Muscle of back (tissue), 3 donors: ENCODE measurements at regions not wholly inside any gene's neighbourhood (a gene's known extent, or its start where the extent isn't known, plus 50 kb on each side); places are given as distances from the start of the nearest gene placed in this dataset.
"Not testable (repeated sequence)": the region's sequence is repeated elsewhere in the genome, so short reads cannot be mapped to it uniquely, and the experiment has no call there.

Experiments used
- DNase-seq, 3 donors: peaks; one replicate each; pipeline versions ENCODE4 v3.0.0 to v3.0.0-alpha.2; 2013

GRCh38 chr3:8420612-8421011, 81.0 kb upstream of the LMCD1 start:
- peak in 1 of 3 donors; percentile 30 for DNase-seq

- DNase-seq: no peak
Observed at GRCh38 chr3:8421267-8421666, 80.4 kb upstream of the LMCD1 start.

DNA sequence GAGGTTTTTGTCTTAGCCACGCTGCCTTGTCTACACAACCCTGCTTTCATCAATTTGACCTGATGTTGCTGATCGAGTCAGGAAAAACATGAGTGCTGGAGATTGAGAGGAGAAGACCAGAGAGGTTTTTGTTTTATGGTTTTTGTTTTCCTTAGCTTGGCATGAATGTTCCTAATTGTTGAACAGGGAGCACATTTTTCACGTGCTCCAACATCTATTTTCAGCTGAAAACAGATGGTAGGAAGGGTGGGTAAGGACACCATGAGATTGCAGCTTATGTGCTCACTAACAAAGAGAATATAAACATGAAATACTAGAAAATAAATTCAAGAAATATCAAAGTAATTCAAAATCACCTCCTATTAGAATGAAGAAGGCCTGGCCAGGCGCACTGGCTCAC, 79.9 kb upstream of the LMCD1 start:
- DNase-seq: no peak

- DNase-seq: no peak
Observed at GRCh38 chr3:8423307-8423706, 78.3 kb upstream of the LMCD1 start.

DNA sequence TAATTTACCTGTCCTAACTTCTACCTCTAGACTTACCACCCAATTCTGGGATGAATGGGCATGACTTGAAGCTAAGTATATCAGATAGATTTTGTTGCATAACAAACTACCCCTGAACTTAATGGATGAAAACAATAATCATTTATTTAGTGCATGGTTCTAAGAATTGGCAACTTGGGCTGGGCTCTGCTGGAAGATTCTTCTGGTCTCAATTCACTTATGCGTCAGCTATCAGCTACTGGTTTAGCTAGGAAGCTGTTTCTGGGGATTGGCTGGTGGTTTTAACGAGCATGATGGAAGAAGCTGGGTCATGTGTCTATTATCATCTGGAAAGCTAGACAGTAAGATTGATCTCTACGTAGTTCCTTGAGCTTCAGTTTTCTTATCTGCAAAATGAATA, 77.3 kb upstream of the LMCD1 start:
- DNase-seq: no peak

DNA sequence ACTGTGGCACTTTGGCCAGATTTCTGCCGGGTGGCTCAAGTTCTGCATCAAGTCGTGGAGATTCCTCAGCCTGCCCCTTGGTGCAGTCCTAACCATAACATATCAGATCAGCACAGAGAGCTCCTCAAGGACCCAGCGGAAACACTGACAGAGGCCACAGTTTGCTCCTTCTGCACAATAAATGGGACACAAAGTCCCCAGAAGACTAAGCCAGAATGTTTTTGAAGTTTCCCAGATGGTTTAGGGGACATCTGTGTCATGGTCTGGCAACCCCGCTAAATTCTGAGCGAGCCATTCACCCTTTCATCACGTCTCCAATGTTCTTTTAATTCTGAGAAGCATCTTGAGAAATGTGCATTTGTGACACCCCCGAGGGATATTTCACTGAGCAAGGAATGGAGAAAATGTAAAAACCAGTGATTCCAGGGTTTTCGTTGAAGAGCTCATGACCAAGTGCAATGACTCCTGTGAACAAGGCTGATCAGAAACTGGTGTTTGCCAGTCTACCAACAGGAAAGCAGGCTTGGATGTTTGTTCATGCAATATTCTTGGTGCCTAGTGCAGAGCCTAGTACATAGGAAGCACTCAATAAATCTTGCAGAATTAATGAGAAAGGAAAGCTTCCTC, 64.8 kb upstream of the LMCD1 start:
- DNase-seq: no peak

DNA sequence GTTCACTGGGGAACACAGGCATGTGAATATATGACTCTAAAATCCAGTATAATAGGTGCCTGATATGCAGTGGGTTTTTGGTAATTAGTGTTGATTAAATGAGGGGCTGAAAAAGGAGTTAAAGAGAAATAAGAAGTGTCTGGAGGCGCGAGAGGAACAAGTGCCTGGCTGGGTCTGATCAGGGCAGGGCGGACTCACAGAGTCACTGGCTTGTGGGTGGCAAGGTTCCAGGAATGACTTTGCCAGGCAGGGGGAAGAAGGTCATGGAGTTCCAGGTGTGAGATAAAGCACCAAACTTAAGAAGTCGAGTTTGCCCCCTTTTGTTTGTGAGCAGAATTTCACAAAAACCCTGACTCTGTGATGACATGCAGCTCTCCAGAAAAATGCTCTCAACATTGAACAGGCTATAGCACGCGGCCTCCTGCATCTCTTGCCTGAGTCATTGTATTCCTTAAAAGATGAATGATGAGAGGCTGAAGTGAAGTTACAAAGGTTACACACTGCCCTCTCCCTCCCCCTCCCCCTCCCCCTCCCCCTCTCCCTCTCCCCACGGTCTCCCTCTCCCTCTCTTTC, 63.0 kb upstream of the LMCD1 start:
- DNase-seq: no peak

- not testable (repeated sequence) for DNase-seq
Observed at GRCh38 chr3:8440142-8440541, 61.5 kb upstream of the LMCD1 start.

DNA sequence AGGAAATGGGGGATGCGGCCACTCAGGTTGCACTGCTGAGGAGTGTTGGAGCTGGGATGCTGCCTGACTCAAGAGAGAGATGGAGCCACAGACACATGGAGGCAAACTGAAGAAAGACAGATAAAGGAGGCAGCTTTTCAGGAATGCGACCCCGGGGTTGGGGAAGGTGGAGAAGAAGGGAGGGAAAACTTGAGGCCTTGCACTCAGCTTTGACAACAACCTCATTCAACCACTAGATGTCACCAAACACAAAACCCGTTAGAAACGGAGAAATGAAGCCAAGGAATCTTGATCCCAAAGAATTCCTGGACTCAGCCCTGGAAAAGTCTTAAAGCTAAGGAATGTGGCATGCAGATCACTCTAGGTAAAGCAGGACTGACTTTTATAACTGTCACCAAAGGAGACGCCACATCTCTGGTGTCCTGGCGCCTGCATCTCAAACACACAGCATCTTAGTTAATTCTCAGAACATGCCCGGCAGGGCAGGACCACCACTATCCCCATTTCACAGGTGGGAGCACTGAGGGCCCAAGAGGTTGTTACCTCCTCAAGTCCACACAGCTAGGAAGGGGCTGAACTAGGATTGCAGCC, 59.6 kb upstream of the LMCD1 start:
- peak; percentile 83 to 90 (median 83) for DNase-seq

DNA sequence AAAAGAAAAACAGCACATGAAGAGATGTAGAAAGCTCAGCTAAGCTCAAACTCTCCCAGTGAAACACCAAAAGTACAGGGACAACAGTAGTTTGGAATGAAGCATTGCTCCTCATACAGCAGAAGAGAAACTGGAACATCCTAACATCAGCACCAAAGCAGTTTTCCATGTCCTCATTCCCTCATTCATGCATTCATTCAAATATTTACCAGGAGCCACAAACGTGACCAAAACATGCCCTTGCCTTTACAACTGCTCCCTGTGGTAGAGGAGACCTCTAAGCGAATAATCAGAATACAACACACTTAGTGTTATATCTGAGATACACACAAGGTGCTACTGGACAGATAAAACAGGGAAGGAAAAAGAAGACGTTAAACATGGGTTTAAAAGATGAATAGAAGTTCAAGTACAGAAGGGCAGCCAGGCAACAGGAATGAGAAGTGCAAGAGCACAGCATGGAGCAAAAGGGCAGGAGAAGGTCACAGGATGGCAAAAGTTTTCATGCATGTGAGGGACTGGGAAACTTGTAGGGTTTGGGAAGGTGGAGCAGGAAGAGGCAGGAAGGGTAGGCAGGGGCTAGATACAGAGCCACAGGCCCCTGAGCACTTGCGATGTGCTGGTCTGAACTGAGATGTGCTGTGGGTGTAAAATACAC, 58.5 kb upstream of the LMCD1 start:
- peak in 1 of 3 donors; percentile 36 for DNase-seq

GRCh38 chr3:8443829-8444791, 57.5 kb upstream of the LMCD1 start:
- peak; percentile 85 to 98 (median 94) for DNase-seq

- DNase-seq: no peak
Observed at GRCh38 chr3:8444883-8445282, 56.7 kb upstream of the LMCD1 start.

- peak; percentile 82 to 90 (median 89) for DNase-seq
Observed at GRCh38 chr3:8445861-8446260, 55.8 kb upstream of the LMCD1 start.

GRCh38 chr3:8446845-8447244, 54.8 kb upstream of the LMCD1 start:
- DNase-seq: no peak

- DNase-seq: no peak
Observed at GRCh38 chr3:8450618-8451017, 51.0 kb upstream of the LMCD1 start.

DNA sequence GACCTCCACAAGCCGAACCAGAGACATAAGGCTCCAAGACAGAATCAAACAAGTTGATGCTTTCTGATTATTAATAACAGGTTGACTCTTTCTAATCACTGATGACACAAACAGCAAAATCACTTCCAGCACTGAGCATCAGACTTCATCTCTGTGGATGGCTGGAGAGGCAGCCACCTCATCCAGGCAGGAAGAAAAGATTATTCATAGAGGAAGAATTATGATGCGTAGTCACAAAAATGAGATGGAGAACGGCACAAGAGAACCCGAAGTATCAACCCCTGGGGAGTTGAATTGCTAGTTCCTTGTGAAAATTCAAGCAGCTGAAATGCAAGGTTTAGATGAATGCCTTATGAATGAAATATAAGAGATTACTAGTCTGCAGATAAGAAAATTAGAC, 49.9 kb upstream of the LMCD1 start:
- DNase-seq: peak in 1 of 3 donors; percentile 78
